Activated CD4-positive, alpha-beta T cell treated with anti-CD3 and anti-CD28 coated beads for 36 hours (primary cell): ENCODE measurements at regions not wholly inside any gene's neighbourhood (a gene's known extent, or its start where the extent isn't known, plus 50 kb on each side); places are given as distances from the start of the nearest gene placed in this dataset.
A peak's percentile ranks its signal among the peaks of the same experiment; 100 is the strongest.

Experiments used
- ATAC-seq: fragments of 200-7000 bp; cut with Tn5 transposase; one replicate; pipeline ENCODE4 v1.10.0; 2021; ENCODE audit warnings: mild to moderate bottlenecking, moderate library complexity
- CTCF ChIA-PET: fragments of 350-600 bp; sonication (Branson Sonifier 250); formaldehyde crosslinking; loops from one replicate; lab custom pipeline; 2021; ENCODE audit warnings: antibody characterized with exemption; lab: Charles Lee
- POLR2A ChIA-PET: fragments of 350-600 bp; sonication (Branson Sonifier 250); formaldehyde crosslinking; loops from one replicate; lab custom pipeline; 2021; ENCODE audit warnings: antibody characterized with exemption, inconsistent platforms; lab: Charles Lee
- DNase-seq: peaks from one replicate; pipeline ENCODE4 v3.0.0-alpha.2; 2020
- H3K27ac Mint-ChIP-seq: one replicate; pipeline ENCODE4 v1.8.0; 2021; ENCODE audit warnings: mixed read lengths
- H3K27me3 Mint-ChIP-seq: one replicate; pipeline ENCODE4 v1.8.0; 2021; ENCODE audit warnings: mixed read lengths
- H3K36me3 Mint-ChIP-seq: one replicate; pipeline ENCODE4 v1.8.0; 2021; ENCODE audit warnings: low read depth, mixed read lengths
- H3K4me1 Mint-ChIP-seq: one replicate; pipeline ENCODE4 v1.8.0; 2021; ENCODE audit warnings: mixed read lengths
- H3K4me3 Mint-ChIP-seq: one replicate; pipeline ENCODE4 v1.8.0; 2021; ENCODE audit warnings: mild to moderate bottlenecking, moderate library complexity, mixed read lengths
- H3K9me3 Mint-ChIP-seq: one replicate; pipeline ENCODE4 v1.8.0; 2021; ENCODE audit warnings: low read depth, mixed read lengths
- intact Hi-C, 2 experiments: fragments of 100-400 bp; cut with DNase I in 1 of 2; cut with micrococcal nuclease in 1 of 2; formaldehyde crosslinking; loops; one replicate each; pipeline versions ENCODE4 v1.14.2 to v1.15.1; 2022 to 2024; cut with DNase I, micrococcal nuclease

DNA sequence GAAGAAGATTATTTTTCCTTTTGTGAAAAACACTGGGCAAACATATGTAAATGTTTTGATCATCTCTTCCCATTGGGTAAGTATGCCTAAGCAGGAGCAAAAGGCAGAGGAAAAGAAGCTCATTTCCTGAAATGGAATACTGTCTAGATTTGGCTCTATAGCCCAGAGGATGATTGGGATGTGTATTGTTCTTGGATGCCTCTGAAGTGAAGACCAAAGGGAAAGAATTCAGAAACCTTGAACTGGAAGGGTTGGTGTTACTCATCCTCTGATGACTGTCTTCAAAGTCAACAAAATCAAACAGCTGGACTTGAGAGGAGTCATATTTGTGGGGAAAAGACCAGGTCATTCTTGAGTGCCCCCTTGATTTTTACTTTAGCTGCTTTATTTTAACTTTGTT is 112.6 kb upstream of the NT5C1B start:
- Mint-ChIP-seq H3K27me3 (no peaks in the 10 kb centered on the region), H3K36me3 (no peaks in the 10 kb centered on the region), H3K27ac (no peak overlapping the region), H3K4me1 (no peaks in the 10 kb centered on the region), H3K4me3 (no peak overlapping the region), H3K9me3 (no peaks in the 10 kb centered on the region)
- no peak for ATAC-seq
- no peak for DNase-seq
- CTCF ChIA-PET = interaction anchor here (0.7 to 1.1 kb wide), 3 partner anchors 13 to 60 kb away, joined by 3 to 5 read pairs (median 3); no protein-coding TSS in a partner anchor
- POLR2A ChIA-PET = no interaction called here
- intact Hi-C loops = no loop called here

DNA sequence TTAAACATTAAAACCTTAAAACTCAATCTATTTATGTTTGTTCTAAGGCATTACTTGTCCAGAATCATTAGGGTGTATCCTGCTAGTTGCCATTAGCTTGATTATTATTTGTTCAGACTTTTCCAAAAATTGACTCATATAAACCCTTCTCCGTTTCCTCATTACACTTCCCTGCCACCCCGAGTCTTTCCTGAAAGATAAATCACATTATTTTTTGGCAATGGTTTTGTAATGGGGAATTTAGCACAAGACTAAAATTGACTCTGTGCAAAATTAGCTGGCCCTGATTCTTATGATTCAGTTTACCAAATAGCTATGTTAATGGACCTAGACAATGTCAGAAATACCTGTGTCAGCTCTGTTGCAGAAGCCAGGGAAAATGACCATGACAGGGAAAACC is 112.2 kb upstream of the NT5C1B start:
- H3K27ac Mint-ChIP-seq = no peak overlapping the region
- H3K27me3 Mint-ChIP-seq = no peaks in the 10 kb centered on the region
- no peak overlapping the region for H3K4me3 Mint-ChIP-seq
- ATAC-seq (no peak), DNase-seq (no peak)
- intact Hi-C loops = no loop called here
- no peaks in the 10 kb centered on the region for H3K4me1 Mint-ChIP-seq
- ChIA-PET CTCF (interaction anchor here (0.7 to 1.1 kb wide), 2 partner anchors 13 to 60 kb away, joined by 3 to 5 read pairs; no protein-coding TSS in a partner anchor), POLR2A (no interaction called here)
- H3K9me3 Mint-ChIP-seq = no peaks in the 10 kb centered on the region
- no peaks in the 10 kb centered on the region for H3K36me3 Mint-ChIP-seq

DNA sequence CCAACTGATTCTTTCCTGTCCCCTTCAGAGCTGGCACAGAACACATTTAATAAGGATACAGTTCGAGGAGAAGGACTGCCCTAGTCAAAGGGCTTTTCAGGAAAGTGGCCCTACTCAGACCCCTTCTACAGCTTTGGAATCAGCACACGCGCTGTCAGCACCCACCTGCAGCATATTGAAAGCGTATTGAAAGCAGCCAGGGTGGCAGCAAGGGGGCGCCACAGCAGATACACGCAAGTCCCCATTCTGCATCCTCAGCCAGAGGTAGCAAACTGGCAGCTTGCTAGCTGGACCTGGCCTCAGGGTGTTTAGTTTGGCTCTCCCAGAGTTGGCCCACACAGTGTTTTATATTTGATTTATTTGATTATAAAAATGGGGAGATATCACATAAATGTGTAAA is 101.0 kb upstream of the NT5C1B start:
- intact Hi-C loops = no loop called here
- peaks cover 6% of the 10 kb centered on the region for H3K36me3 Mint-ChIP-seq
- H3K4me1 Mint-ChIP-seq = no peaks in the 10 kb centered on the region
- H3K4me3 Mint-ChIP-seq = no peak overlapping the region
- H3K9me3 Mint-ChIP-seq = peaks cover 4% of the 10 kb centered on the region
- CTCF ChIA-PET = interaction anchor here (0.7 kb wide), 1 partner anchor 15 kb away, joined by 3 read pairs; no protein-coding TSS in a partner anchor
- POLR2A ChIA-PET = no interaction called here
- DNase-seq = peak; percentile 20
- H3K27me3 Mint-ChIP-seq = no peaks in the 10 kb centered on the region
- no peak for ATAC-seq
- no peak overlapping the region for H3K27ac Mint-ChIP-seq

DNA sequence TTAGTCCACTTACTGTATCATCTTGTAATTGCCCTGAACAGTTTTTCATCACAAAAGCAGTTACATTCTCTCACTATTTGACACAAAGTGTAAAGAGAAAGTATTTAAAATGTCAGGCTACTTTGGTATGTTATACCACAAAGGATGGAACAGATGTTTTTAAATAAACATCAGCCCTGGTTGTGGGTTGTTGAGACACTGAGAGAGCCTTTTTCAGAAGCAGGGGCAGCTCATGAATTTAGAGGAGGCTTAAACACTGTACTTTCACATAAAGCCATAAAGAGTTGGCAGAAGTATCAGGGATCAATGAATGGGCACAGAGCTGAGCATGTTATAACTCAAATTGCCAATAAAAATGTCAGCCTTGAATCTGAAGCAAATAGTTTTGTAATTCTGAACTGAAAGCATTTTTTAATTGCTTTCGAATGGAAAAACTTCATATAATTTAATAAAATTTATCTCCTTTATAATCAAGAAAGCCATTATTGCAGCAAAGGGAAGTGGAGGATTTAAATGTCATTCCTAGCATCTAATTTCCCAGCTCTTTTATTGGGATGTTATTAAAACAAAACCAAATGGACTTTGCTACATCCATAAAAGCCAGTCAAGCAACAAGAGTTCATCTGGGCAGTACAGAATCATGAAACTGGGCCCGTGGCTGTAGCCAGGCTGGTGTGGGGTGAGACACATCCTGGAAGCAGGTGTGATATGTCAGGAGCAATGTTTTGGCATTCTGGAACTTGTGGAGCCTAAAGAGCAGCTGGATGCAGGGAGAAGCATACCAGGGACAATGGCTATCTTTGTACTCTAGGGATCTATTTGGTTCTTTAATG is 95.1 kb upstream of the NT5C1B start:
- CTCF ChIA-PET = no interaction called here

DNA sequence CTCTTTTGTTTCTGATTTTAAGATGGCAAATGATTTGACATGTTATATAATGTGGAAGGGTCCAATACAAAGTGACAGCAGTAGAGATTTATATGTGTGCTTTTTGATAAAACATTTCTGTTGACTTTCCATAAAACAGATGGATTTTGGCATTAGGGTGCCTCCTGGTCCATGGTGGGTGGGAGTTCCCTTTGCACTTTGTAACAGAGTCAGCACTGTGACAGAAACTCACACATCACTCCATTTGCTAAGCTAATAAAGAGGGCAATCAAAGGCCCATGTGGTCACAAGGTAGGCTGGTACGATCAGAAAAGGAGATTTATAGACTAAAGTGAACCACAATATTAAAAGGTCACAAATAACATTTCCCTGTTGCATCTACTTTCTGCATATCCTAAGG is 93.3 kb upstream of the NT5C1B start:
- ChIA-PET POLR2A (no interaction called here), CTCF (no interaction called here)
- intact Hi-C loops = no loop called here
- Mint-ChIP-seq H3K27me3 (no peaks in the 10 kb centered on the region), H3K4me1 (no peaks in the 10 kb centered on the region), H3K36me3 (no peaks in the 10 kb centered on the region), H3K4me3 (no peak overlapping the region), H3K27ac (no peak overlapping the region), H3K9me3 (no peaks in the 10 kb centered on the region)
- ATAC-seq (no peak), DNase-seq (no peak)

More for the DNA sequence above, 95.1 kb upstream of the NT5C1B start:
- Mint-ChIP-seq H3K27ac (no peak overlapping the region), H3K4me3 (no peak overlapping the region), H3K36me3 (no peaks in the 10 kb centered on the region), H3K27me3 (no peaks in the 10 kb centered on the region), H3K4me1 (no peaks in the 10 kb centered on the region), H3K9me3 (no peaks in the 10 kb centered on the region)
- POLR2A ChIA-PET = no interaction called here
- intact Hi-C loops = no loop called here
- no peak for DNase-seq
- no peak for ATAC-seq

DNA sequence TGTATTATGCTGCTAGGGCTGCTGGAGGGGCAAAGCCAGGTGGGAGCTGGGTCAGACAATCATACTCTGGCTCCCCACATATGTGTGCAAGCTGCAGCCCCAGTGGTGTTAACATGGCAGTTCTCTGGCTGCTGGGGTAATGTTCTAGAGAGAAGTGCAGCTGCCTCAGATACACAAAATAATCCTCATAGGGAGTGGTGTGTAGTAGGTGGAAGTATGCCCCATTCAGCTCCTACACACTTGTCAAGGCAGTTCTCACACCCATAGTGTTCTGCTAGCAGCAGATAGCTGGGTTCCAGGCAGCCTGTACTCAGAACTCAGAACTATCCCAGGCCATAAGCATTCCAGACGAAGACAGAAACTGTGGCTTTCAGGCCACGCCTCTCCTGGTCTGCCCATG is 87.9 kb upstream of the NT5C1B start:
- no peak for DNase-seq
- H3K27me3 Mint-ChIP-seq = no peaks in the 10 kb centered on the region
- H3K36me3 Mint-ChIP-seq = peaks cover 13% of the 10 kb centered on the region
- H3K4me1 Mint-ChIP-seq = no peaks in the 10 kb centered on the region
- peaks cover 19% of the 10 kb centered on the region for H3K9me3 Mint-ChIP-seq
- intact Hi-C loops = no loop called here
- POLR2A ChIA-PET = no interaction called here
- no peak overlapping the region for H3K27ac Mint-ChIP-seq
- H3K4me3 Mint-ChIP-seq = no peak overlapping the region
- CTCF ChIA-PET = no interaction called here
- ATAC-seq = no peak

DNA sequence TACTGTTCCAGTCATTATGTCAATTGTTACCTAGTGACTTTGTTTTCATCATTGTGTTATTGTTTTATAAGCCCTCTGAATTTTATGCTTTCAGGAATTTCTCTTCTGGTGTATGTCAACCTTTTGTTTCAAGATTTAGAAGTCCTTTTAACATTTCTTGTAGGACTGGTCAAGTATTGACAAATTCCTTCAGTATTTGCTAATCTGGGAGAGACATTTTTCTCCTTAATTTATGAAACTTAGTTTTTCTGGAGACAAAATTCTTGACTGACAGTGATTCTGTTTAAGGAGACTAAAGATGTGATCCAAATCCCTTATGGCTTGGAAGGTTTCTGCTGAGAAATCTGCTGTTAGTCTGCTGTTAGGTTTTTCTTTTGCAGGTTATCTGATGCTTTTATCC is 84.9 kb upstream of the NT5C1B start:
- ChIA-PET CTCF (no interaction called here), POLR2A (no interaction called here)
- peaks cover 31% of the 10 kb centered on the region for H3K36me3 Mint-ChIP-seq
- no peak overlapping the region for H3K4me3 Mint-ChIP-seq
- DNase-seq (no peak), ATAC-seq (no peak)
- peaks cover 33% of the 10 kb centered on the region for H3K9me3 Mint-ChIP-seq
- intact Hi-C loops = no loop called here
- H3K27me3 Mint-ChIP-seq = no peaks in the 10 kb centered on the region
- no peaks in the 10 kb centered on the region for H3K4me1 Mint-ChIP-seq
- H3K27ac Mint-ChIP-seq = no peak overlapping the region

DNA sequence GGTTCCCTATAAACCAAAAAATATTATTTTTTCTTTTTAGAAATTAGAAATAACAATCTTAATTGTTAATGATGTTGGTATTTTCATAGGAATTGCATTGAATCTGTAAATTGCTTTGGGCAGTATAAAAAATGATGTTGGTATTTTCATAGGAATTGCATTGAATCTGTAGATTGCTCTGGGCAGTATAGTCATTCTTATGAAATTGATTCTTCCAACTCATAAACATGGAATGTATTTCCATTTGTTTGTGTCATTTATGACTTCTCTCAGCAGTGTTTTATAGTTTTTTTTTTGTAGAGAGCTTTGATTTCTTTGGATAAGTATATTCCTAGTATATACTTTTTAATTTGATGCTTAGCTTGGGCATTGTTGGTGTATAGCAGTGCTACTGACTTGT is 82.0 kb upstream of the NT5C1B start:
- ChIA-PET POLR2A (no interaction called here), CTCF (no interaction called here)
- H3K9me3 Mint-ChIP-seq = peaks cover 42% of the 10 kb centered on the region
- no peak overlapping the region for H3K27ac Mint-ChIP-seq
- intact Hi-C loops = no loop called here
- DNase-seq = no peak
- no peaks in the 10 kb centered on the region for H3K4me1 Mint-ChIP-seq
- no peaks in the 10 kb centered on the region for H3K27me3 Mint-ChIP-seq
- ATAC-seq = no peak
- no peak overlapping the region for H3K4me3 Mint-ChIP-seq
- peaks cover 41% of the 10 kb centered on the region for H3K36me3 Mint-ChIP-seq

DNA sequence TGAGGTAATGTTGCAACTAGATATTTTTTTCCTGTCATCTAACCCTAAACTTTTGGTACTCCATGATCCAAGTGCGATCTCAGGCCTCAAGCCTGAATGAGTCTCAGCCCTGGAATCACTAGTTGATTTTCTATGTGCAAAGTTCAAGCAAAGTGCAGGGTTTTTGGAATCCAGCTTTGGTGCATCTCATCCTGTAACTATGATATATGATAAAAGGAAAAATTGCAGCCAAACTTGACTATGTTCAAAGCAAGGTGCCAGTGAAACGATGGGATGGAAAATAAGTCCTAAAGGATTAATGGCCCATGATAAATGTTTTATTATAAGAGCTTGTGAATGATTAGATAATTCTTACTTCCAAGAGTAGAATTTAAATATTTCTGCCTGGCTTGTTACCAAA is 78.9 kb upstream of the NT5C1B start:
- no peak for DNase-seq
- H3K27ac Mint-ChIP-seq = no peak overlapping the region
- ATAC-seq = no peak
- ChIA-PET CTCF (no interaction called here), POLR2A (no interaction called here)
- H3K4me3 Mint-ChIP-seq = no peak overlapping the region
- intact Hi-C loops = no loop called here
- peaks cover 26% of the 10 kb centered on the region for H3K9me3 Mint-ChIP-seq
- H3K27me3 Mint-ChIP-seq = no peaks in the 10 kb centered on the region
- no peaks in the 10 kb centered on the region for H3K4me1 Mint-ChIP-seq
- peaks cover 29% of the 10 kb centered on the region for H3K36me3 Mint-ChIP-seq

DNA sequence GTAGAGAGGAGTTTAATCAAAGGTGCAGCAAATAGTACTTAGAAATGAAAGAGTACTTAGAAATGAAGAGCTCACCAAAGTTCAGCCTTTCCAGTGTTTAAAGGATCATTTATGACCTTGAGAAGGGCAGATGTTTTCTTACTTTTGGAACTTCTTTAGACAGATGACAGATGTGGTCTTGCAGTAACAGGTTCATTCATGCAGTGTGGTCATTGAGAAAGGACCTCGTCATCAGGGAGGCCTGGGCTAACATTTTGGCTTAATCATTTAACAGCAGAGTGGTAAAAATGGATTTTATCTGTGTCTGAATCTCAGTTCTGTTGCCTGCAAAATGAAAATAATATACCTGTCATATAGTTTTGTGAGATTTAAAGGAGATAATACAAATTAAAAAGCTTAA is 75.1 kb upstream of the NT5C1B start:
- Mint-ChIP-seq H3K4me3 (no peak overlapping the region), H3K9me3 (peaks cover 9% of the 10 kb centered on the region), H3K36me3 (peaks cover 10% of the 10 kb centered on the region), H3K27me3 (no peaks in the 10 kb centered on the region), H3K27ac (no peak overlapping the region), H3K4me1 (no peaks in the 10 kb centered on the region)
- DNase-seq (no peak), ATAC-seq (no peak)
- intact Hi-C loops = no loop called here
- POLR2A ChIA-PET = no interaction called here
- CTCF ChIA-PET = no interaction called here

DNA sequence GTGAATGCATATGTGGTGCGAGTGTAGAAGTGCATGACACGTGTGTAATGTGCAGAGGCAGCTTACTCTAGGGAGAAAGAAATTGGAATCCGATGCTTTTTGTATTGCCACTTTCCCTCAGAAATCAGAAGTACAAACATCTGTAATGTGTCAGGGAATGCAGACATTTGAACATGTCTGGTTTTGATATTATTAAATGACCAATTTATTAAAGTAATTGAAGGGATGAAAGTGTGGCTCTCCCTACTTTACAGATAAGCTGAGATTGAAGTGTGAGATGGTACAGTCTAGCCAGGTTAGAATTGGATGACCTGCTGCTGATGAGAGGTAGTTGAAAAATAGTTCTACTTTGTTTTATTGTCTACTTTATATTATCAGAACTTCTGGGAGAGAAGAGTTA is 74.5 kb upstream of the NT5C1B start:
- ATAC-seq (no peak), DNase-seq (no peak)
- no peak overlapping the region for H3K27ac Mint-ChIP-seq
- no peaks in the 10 kb centered on the region for H3K27me3 Mint-ChIP-seq
- H3K36me3 Mint-ChIP-seq = peaks cover 10% of the 10 kb centered on the region
- H3K4me3 Mint-ChIP-seq = no peak overlapping the region
- no peaks in the 10 kb centered on the region for H3K4me1 Mint-ChIP-seq
- CTCF ChIA-PET = interaction anchor here (1.0 kb wide), 1 partner anchor 43 kb away, joined by 4 read pairs; no protein-coding TSS in a partner anchor
- intact Hi-C loops = no loop called here
- POLR2A ChIA-PET = no interaction called here
- H3K9me3 Mint-ChIP-seq = peaks cover 6% of the 10 kb centered on the region

DNA sequence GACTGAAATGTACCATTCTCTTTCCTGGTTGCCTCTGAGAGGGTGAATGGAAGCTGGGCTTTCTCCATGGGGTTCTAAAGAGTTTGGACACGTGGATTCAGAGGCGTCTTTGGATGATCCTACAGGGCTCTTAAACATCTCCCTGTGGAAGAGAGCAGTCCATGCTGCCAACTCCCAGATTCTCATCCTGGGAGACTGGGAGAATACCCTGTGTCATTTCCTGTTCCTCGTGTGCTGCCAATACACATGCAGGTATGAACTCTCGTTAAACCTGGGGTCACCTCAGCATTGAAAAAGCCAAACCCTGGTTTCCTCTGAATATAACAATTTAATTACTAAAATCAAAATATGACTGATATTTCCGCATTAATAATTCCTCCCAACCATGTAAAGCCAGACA is 73.3 kb upstream of the NT5C1B start:
- Mint-ChIP-seq H3K4me1 (no peaks in the 10 kb centered on the region), H3K27ac (no peak overlapping the region), H3K9me3 (peaks cover 3% of the 10 kb centered on the region), H3K27me3 (no peaks in the 10 kb centered on the region), H3K36me3 (peaks cover 5% of the 10 kb centered on the region), H3K4me3 (no peak overlapping the region)
- DNase-seq (no peak), ATAC-seq (no peak)
- intact Hi-C loops = no loop called here
- CTCF ChIA-PET = interaction anchor here (1.2 kb wide), 1 partner anchor 16 kb away, joined by 3 read pairs; no protein-coding TSS in a partner anchor
- POLR2A ChIA-PET = no interaction called here
